IPS DF 6.9 (cell line): ENCODE measurements at regions not wholly inside any gene's neighbourhood (a gene's known extent, or its start where the extent isn't known, plus 50 kb on each side); places are given as distances from the start of the nearest gene placed in this dataset.

Source experiments
- DNase-seq: peaks from one replicate; pipeline ENCODE4 v3.0.0-alpha.2; 2013; ENCODE audit warnings: low read depth, low spot score
- H3K27ac ChIP-seq: one replicate; pipeline ENCODE4 v1.5.1; 2013; ENCODE audit warnings: low read length, control low read depth
- H3K27me3 ChIP-seq: 2 replicates; pipeline ENCODE4 v1.6.1; 2013; ENCODE audit warnings: mild to moderate bottlenecking, low read length; ENCODE audit not compliant: control insufficient read depth, insufficient read depth
- H3K36me3 ChIP-seq: 2 replicates; pipeline ENCODE4 v1.6.1; 2013; ENCODE audit warnings: low read length; ENCODE audit not compliant: control insufficient read depth, insufficient read depth
- H3K4me1 ChIP-seq: 2 replicates; pipeline ENCODE4 v1.6.1; 2013; ENCODE audit warnings: low read length; ENCODE audit not compliant: control insufficient read depth, insufficient read depth
- H3K4me3 ChIP-seq: 2 replicates; pipeline ENCODE4 v1.5.1; 2013; ENCODE audit warnings: mild to moderate bottlenecking, low read length
- H3K9me3 ChIP-seq: 2 replicates; pipeline ENCODE4 v1.6.1; 2013; ENCODE audit warnings: low read length, inconsistent platforms; ENCODE audit not compliant: control insufficient read depth, insufficient read depth
- WGBS: extraction: QIAGEN DNeasy Blood & Tissue Kit; methylation state at CpG from one replicate; pipeline ENCODE4 v1.1.7; 2013; ENCODE audit warnings: mixed read lengths, missing lambda C conversion rate; ENCODE audit not compliant: insufficient read length, insufficient coverage; 5-methylcytosine and 5-hydroxymethylcytosine counted together

GRCh38 chr11:122322329-122322728 lies 206.3 kb upstream of the BLID start:
- DNase-seq = no peak
- Histone ChIP-seq H3K27me3 (no peaks in the 10 kb centered on the region), H3K4me3 (no peak overlapping the region), H3K9me3 (no peaks in the 10 kb centered on the region), H3K36me3 (no peaks in the 10 kb centered on the region), H3K4me1 (peaks cover 1% of the 10 kb centered on the region; the same call in 1 of the 2 replicates), H3K27ac (no peak overlapping the region)
- no CpG with 5 or more reads among the region's 3 CpGs for WGBS

DNA sequence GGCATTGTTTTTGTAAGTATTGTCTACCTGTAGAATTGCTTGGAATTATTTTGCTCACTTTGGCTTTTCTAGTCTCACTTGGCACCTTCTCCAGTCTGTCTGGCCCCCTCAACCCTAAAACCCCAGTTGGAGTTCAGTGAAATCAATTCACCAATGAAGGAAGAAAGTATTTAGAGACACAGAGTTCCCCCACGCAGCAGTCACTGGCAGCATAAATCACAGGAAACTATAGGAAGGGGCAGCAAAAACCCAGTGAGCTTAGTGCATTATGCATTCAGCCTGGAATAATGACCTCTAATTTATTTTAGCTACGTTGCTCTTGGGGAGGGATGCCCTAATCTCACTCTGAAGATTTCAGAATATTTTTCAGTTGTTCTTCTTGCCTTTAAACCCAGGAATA lies 204.7 kb upstream of the BLID start:
- no peaks in the 10 kb centered on the region for H3K27me3 ChIP-seq
- no peak for DNase-seq
- no peak overlapping the region for H3K4me3 ChIP-seq
- no peaks in the 10 kb centered on the region for H3K9me3 ChIP-seq
- no CpG with 5 or more reads among the region's 2 CpGs for WGBS
- H3K27ac ChIP-seq = no peak overlapping the region
- no peaks in the 10 kb centered on the region for H3K36me3 ChIP-seq
- peaks cover 1% of the 10 kb centered on the region; the same call in 1 of the 2 replicates for H3K4me1 ChIP-seq

GRCh38 chr11:122319691-122320620 lies 203.9 kb upstream of the BLID start:
- H3K4me1 ChIP-seq = peaks cover 1% of the 10 kb centered on the region; the same call in 1 of the 2 replicates
- DNase-seq = no peak
- no peak overlapping the region for H3K4me3 ChIP-seq
- H3K27me3 ChIP-seq = no peaks in the 10 kb centered on the region
- H3K9me3 ChIP-seq = no peaks in the 10 kb centered on the region
- H3K36me3 ChIP-seq = no peaks in the 10 kb centered on the region
- H3K27ac ChIP-seq = no peak overlapping the region
- WGBS = no CpG with 5 or more reads among the region's 8 CpGs

- Histone ChIP-seq H3K4me3 (no peak overlapping the region), H3K27ac (no peak overlapping the region), H3K9me3 (no peaks in the 10 kb centered on the region), H3K4me1 (peaks cover 1% of the 10 kb centered on the region; the same call in 1 of the 2 replicates), H3K36me3 (no peaks in the 10 kb centered on the region), H3K27me3 (no peaks in the 10 kb centered on the region)
- WGBS = no CpG with 5 or more reads among the region's 1 CpG
- no peak for DNase-seq
Measured at GRCh38 chr11:122319085-122319484, 203.1 kb upstream of the BLID start.

DNA sequence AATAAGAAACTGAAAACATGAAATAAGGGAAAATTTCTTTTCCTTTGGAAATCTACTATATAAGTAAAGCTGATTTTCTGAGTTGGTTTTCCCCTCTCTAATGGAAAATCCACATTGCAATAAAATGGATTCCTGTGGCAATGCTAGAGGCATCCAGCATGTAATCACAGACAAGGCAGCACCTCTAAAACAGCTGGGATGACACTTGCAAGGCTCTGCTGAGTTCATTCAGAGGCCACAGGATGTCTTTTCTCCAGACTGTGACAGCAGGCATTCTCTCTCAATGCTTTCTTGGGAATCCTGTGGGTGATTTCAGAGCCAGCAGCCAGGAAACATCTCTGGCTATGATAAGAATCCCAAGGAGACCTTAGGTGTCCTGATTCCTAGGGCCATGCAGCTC lies 201.3 kb upstream of the BLID start:
- H3K4me1 ChIP-seq = peaks cover 1% of the 10 kb centered on the region; the same call in 1 of the 2 replicates
- H3K36me3 ChIP-seq = no peaks in the 10 kb centered on the region
- no peak overlapping the region for H3K27ac ChIP-seq

GRCh38 chr11:122313581-122313980 lies 197.6 kb upstream of the BLID start:
- no peak overlapping the region for H3K27ac ChIP-seq
- DNase-seq = no peak
- H3K9me3 ChIP-seq = no peaks in the 10 kb centered on the region
- no CpG with 5 or more reads among the region's 5 CpGs for WGBS
- H3K36me3 ChIP-seq = no peaks in the 10 kb centered on the region
- peaks cover 4% of the 10 kb centered on the region for H3K4me1 ChIP-seq
- H3K27me3 ChIP-seq = no peaks in the 10 kb centered on the region
- H3K4me3 ChIP-seq = no peak overlapping the region

More for the DNA sequence above, 201.3 kb upstream of the BLID start:
- DNase-seq = no peak
- no peaks in the 10 kb centered on the region for H3K27me3 ChIP-seq
- no peak overlapping the region for H3K4me3 ChIP-seq
- no peaks in the 10 kb centered on the region for H3K9me3 ChIP-seq

DNA sequence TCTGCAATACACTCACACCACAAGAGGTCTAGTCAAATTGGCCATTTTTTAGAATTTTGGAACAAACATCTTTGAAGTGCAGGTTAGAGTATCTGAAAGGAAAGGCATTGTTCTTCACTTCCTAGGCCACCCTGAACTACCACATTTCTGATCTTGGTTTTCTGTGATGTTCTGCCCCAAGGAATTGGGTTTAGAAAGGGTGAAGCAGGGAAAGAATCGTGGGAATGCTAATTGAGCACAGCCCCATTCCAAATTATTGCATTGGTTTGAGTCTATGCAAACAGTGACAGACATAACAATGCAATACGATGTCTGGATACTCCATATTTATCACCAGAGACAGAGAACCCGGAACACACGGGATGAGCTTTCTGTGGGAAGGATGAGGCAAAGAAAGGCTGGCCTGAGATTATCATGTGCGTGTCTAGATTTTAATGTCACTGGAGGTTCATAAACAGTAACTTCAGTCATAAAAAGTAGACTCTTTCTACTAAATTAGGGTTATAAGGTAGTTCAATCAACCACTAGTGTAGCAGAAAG lies 195.3 kb upstream of the BLID start:
- H3K4me3 ChIP-seq = no peak overlapping the region
- H3K36me3 ChIP-seq = no peaks in the 10 kb centered on the region
- no peaks in the 10 kb centered on the region for H3K9me3 ChIP-seq
- H3K4me1 ChIP-seq = peaks cover 5% of the 10 kb centered on the region
- H3K27me3 ChIP-seq = no peaks in the 10 kb centered on the region
- H3K27ac ChIP-seq = no peak overlapping the region
- WGBS = no CpG with 5 or more reads among the region's 5 CpGs
- no peak for DNase-seq

DNA sequence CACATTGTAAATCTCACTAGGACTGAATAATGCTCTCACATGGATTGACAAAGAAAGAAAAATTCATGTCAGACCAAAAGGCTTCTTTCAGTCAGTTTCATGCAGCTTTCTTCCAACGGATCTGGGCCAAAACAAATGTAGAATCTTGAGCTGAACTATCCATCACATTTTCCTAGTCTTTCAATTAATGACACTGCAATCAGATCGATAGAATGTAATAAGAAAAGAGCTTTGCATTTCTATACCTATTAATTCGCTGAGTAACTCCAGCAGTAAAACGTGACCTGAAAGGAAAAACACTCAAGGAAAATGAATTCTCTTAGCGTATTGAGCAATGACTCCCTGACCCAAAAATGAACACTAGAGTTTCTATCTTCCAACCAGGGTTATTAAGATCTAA lies 194.8 kb upstream of the BLID start:
- Histone ChIP-seq H3K36me3 (no peaks in the 10 kb centered on the region), H3K4me3 (no peak overlapping the region), H3K9me3 (no peaks in the 10 kb centered on the region), H3K27me3 (no peaks in the 10 kb centered on the region), H3K4me1 (peaks cover 5% of the 10 kb centered on the region), H3K27ac (no peak overlapping the region)
- DNase-seq = no peak
- WGBS = no CpG with 5 or more reads among the region's 5 CpGs

GRCh38 chr11:122309262-122309925 lies 193.4 kb upstream of the BLID start:
- no CpG with 5 or more reads among the region's 17 CpGs for WGBS
- Histone ChIP-seq H3K4me3 (no peak overlapping the region), H3K4me1 (peaks cover 5% of the 10 kb centered on the region), H3K9me3 (no peaks in the 10 kb centered on the region), H3K36me3 (no peaks in the 10 kb centered on the region), H3K27ac (no peak overlapping the region), H3K27me3 (no peaks in the 10 kb centered on the region)
- no peak for DNase-seq

DNA sequence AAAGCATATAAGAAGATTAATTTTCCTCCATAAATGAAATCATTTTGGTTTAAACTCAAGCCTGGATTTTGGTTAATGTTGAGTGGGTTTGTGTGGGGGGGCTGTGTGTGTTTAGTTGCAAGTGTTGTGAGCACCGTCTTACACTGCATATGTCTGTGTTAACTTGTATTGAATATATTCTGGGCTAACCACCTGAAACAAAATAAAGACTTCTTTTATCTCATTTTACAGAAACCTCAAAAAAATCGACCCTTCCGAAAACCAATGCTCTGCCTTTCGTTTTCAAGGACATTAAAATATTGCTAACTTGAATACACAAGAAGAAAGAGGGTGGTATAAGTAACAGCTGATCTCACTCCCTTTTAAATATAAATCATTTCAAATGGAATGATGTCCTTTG lies 192.2 kb upstream of the BLID start:
- DNase-seq = no peak
- Histone ChIP-seq H3K4me1 (peaks cover 5% of the 10 kb centered on the region), H3K27me3 (no peaks in the 10 kb centered on the region), H3K27ac (no peak overlapping the region), H3K4me3 (no peak overlapping the region), H3K9me3 (no peaks in the 10 kb centered on the region), H3K36me3 (no peaks in the 10 kb centered on the region)
- 100% methylated on average over 3 of the region's 4 CpGs for WGBS
